Endodermal cell (in vitro differentiated cells): ENCODE measurements at regions not wholly inside any gene's neighbourhood (a gene's known extent, or its start where the extent isn't known, plus 50 kb on each side); places are given as distances from the start of the nearest gene placed in this dataset.

Source experiments
- DNase-seq: peaks from one replicate; pipeline ENCODE4 v3.0.0-alpha.2; 2017
- H3K27ac ChIP-seq: 2 replicates; pipeline ENCODE4 v1.5.1; 2013; ENCODE audit warnings: mild to moderate bottlenecking, low read depth, low read length, moderate library complexity
- H3K27me3 ChIP-seq: 2 replicates; pipeline ENCODE4 v1.6.1; 2013; ENCODE audit warnings: mild to moderate bottlenecking, low read length, moderate library complexity; ENCODE audit not compliant: insufficient read depth, control insufficient read depth, poor library complexity, severe bottlenecking
- H3K36me3 ChIP-seq: 2 replicates; pipeline ENCODE4 v1.7.0; 2013; ENCODE audit warnings: mild to moderate bottlenecking, low read length, moderate library complexity; ENCODE audit not compliant: control insufficient read depth, insufficient read depth
- H3K4me1 ChIP-seq: one replicate; pipeline ENCODE4 v1.7.0; 2013; ENCODE audit warnings: low read length; ENCODE audit not compliant: control insufficient read depth, insufficient read depth
- H3K4me3 ChIP-seq: 2 replicates; pipeline ENCODE4 v1.5.1; 2013; ENCODE audit warnings: mild to moderate bottlenecking, low read length, moderate library complexity
- H3K9ac ChIP-seq: 2 replicates; pipeline ENCODE4 v1.6.1; 2013; ENCODE audit warnings: mild to moderate bottlenecking, low read length, moderate library complexity; ENCODE audit not compliant: poor library complexity, severe bottlenecking; ENCODE audit errors: extremely low read depth
- H3K9me3 ChIP-seq: 2 replicates; pipeline ENCODE4 v1.6.1; 2013; ENCODE audit warnings: mild to moderate bottlenecking, low read length, moderate library complexity; ENCODE audit not compliant: control insufficient read depth
- H3K27ac Mint-ChIP-seq: 2 replicates; pipeline ENCODE4 v1.8.0; 2020; ENCODE audit warnings: mixed read lengths
- H3K27me3 Mint-ChIP-seq: 2 replicates; pipeline ENCODE4 v1.8.0; 2021; ENCODE audit warnings: mild to moderate bottlenecking, mixed read lengths; ENCODE audit not compliant: insufficient read depth
- H3K36me3 Mint-ChIP-seq: 2 replicates; pipeline ENCODE4 v1.8.0; 2020; ENCODE audit warnings: low read depth, mixed read lengths
- H3K4me1 Mint-ChIP-seq: 2 replicates; pipeline ENCODE4 v1.8.0; 2020; ENCODE audit warnings: mixed read lengths
- H3K4me3 Mint-ChIP-seq: 2 replicates; pipeline ENCODE4 v1.8.0; 2020; ENCODE audit warnings: mild to moderate bottlenecking, moderate library complexity, mixed read lengths
- H3K9me3 Mint-ChIP-seq: 2 replicates; pipeline ENCODE4 v1.8.0; 2020; ENCODE audit warnings: mild to moderate bottlenecking, mixed read lengths
- WGBS, 2 experiments: methylation state at CpG; one replicate each; pipeline versions ENCODE4 v1.1.5 to v1.1.7; 2013; ENCODE audit warnings: missing lambda C conversion rate in 2 of 2, mixed read lengths in 1 of 2; ENCODE audit not compliant: insufficient coverage in 1 of 2, insufficient read length in 1 of 2; 5-methylcytosine and 5-hydroxymethylcytosine counted together
- TF ChIP-seq, protein P1 (sequence below): fragments of 200-600 bp; sonication (generic); conservative IDR thresholded peaks from 2 replicates; pipeline ENCODE4 v1.5.0; 2021; ENCODE audit warnings: antibody characterized with exemption, mild to moderate bottlenecking

DNA sequence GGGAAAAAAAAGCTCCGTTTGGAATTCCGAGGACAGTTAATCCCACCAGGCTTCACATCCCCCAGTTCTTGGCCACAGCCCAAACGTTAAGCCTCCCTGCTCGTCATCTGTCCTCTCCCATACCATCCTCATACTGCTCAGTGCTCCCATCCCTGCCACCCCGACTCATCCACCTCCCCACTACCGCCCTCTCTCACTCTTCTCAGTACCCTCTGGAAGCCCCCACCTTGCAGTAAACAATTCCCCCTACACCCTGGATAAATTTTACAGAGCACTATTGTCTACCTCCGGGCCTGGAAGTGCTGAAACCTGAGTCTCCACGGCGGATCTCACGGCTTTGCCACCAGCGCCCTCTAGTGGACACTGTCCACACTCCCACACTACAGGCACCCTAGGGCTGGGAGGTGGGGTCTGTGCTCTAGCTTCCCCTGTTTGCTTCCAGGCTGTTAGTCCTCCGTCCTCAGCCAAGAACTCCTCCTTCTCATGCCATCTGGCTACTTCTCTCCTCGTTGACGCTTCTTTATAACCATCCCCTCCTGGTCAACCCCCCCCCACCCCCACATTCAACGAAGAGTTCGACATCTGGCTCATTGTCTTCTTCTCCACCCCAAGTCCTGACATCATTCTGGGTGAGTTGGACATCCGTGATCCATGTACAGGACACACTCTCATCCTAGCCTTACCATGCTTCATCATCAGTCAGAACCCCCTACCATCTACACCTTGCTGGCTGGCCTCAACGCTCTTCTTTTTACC is 54.5 kb downstream of the RTL9 start:
- Histone ChIP-seq H3K9ac (no peak overlapping the region), H3K36me3 (no peaks in the 10 kb centered on the region), H3K27ac (no peak overlapping the region), H3K4me1 (no peaks in the 10 kb centered on the region), H3K9me3 (no peaks in the 10 kb centered on the region), H3K4me3 (no peak overlapping the region), H3K27me3 (no peaks in the 10 kb centered on the region)
- H3K36me3 Mint-ChIP-seq = no peaks in the 10 kb centered on the region
- WGBS, 2 experiments = 28 to 40% methylated on average over 2 to 17 of the region's 18 CpGs
- peak; percentile 93 for DNase-seq
- H3K4me1 Mint-ChIP-seq = peaks cover 39% of the 10 kb centered on the region
- H3K9me3 Mint-ChIP-seq = no peaks in the 10 kb centered on the region
- TF ChIP-seq, protein P1, sequence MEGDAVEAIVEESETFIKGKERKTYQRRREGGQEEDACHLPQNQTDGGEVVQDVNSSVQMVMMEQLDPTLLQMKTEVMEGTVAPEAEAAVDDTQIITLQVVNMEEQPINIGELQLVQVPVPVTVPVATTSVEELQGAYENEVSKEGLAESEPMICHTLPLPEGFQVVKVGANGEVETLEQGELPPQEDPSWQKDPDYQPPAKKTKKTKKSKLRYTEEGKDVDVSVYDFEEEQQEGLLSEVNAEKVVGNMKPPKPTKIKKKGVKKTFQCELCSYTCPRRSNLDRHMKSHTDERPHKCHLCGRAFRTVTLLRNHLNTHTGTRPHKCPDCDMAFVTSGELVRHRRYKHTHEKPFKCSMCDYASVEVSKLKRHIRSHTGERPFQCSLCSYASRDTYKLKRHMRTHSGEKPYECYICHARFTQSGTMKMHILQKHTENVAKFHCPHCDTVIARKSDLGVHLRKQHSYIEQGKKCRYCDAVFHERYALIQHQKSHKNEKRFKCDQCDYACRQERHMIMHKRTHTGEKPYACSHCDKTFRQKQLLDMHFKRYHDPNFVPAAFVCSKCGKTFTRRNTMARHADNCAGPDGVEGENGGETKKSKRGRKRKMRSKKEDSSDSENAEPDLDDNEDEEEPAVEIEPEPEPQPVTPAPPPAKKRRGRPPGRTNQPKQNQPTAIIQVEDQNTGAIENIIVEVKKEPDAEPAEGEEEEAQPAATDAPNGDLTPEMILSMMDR = peak; percentile 98
- H3K27me3 Mint-ChIP-seq = peaks cover 13% of the 10 kb centered on the region
- H3K4me3 Mint-ChIP-seq = peak overlapping the region; percentile 25
- peak overlapping the region; percentile 65 for H3K27ac Mint-ChIP-seq

GRCh38 chrX:110413727-110414124 is 55.1 kb downstream of the RTL9 start:
- H3K4me1 Mint-ChIP-seq = peaks cover 39% of the 10 kb centered on the region
- H3K27ac Mint-ChIP-seq = no peak overlapping the region
- H3K27ac ChIP-seq = no peak overlapping the region
- no peaks in the 10 kb centered on the region for H3K27me3 ChIP-seq
- H3K4me3 Mint-ChIP-seq = no peak overlapping the region
- H3K9me3 ChIP-seq = no peaks in the 10 kb centered on the region
- H3K36me3 ChIP-seq = no peaks in the 10 kb centered on the region
- no peak for DNase-seq
- TF ChIP-seq, protein P1 = no peak
- peaks cover 13% of the 10 kb centered on the region for H3K27me3 Mint-ChIP-seq
- WGBS, 2 experiments = 94% methylated on average over 1 of the region's 1 CpG; no CpG with 5 or more reads in 1 of the 2 experiments
- H3K36me3 Mint-ChIP-seq = no peaks in the 10 kb centered on the region
- H3K4me1 ChIP-seq = no peaks in the 10 kb centered on the region
- H3K9me3 Mint-ChIP-seq = no peaks in the 10 kb centered on the region
- no peak overlapping the region for H3K4me3 ChIP-seq
- no peak overlapping the region for H3K9ac ChIP-seq

DNA sequence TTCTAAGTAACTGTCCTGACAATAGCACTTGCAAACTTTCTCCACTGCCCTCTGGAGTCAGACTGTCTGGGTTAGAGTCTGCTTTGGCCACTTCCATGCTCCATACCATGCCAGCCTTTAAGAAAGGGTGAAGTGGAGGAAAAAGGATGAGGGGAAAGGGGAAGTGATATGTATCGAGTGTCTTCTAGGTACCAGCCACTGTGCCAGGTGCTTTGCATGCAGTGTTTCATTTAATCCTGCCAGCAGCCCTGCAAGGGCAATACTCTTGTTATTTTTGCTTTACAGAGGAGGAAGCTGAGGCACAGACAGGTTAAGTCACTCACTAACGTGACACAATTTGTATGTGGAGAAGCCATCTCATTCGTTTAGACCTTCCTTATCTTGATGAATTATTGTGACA is 55.6 kb downstream of the RTL9 start:
- Mint-ChIP-seq H3K4me1 (peaks cover 39% of the 10 kb centered on the region), H3K36me3 (no peaks in the 10 kb centered on the region), H3K27ac (no peak overlapping the region), H3K9me3 (no peaks in the 10 kb centered on the region), H3K4me3 (no peak overlapping the region), H3K27me3 (peaks cover 13% of the 10 kb centered on the region)
- TF ChIP-seq, protein P1 = no peak
- no peak for DNase-seq
- 79% methylated on average over 3 of the region's 3 CpGs; no CpG with 5 or more reads in 1 of the 2 experiments for WGBS, 2 experiments
- Histone ChIP-seq H3K4me3 (no peak overlapping the region), H3K9ac (no peak overlapping the region), H3K36me3 (no peaks in the 10 kb centered on the region), H3K27ac (no peak overlapping the region), H3K27me3 (no peaks in the 10 kb centered on the region), H3K4me1 (no peaks in the 10 kb centered on the region), H3K9me3 (no peaks in the 10 kb centered on the region)
